CD14-positive monocyte (primary cell): ENCODE measurements at regions not wholly inside any gene's neighbourhood (a gene's known extent, or its start where the extent isn't known, plus 50 kb on each side); places are given as distances from the start of the nearest gene placed in this dataset.

Experiments used
- DNase-seq, 3 donors: peaks; one replicate each; pipeline ENCODE4 v3.0.0-alpha.2; 2011 to 2022
- H2AFZ ChIP-seq: 2 replicates; pipeline ENCODE4 v1.6.0; 2012; ENCODE audit warnings: mild to moderate bottlenecking, low read depth, low read length, inconsistent platforms; ENCODE audit not compliant: insufficient read depth, poor library complexity, severe bottlenecking
- H3K27ac ChIP-seq, 2 donors: 1 replicate in 1 of 2; 2 replicates in 1 of 2; pipeline ENCODE4 v1.5.1; 2012 to 2013; ENCODE audit warnings: low read length in 2 of 2, control low read depth in 1 of 2, inconsistent platforms in 1 of 2, low read depth in 1 of 2, mild to moderate bottlenecking in 1 of 2
- H3K27me3 ChIP-seq, 2 donors: one replicate each; pipeline versions ENCODE4 v1.6.0 to v1.6.1; 2011 to 2013; ENCODE audit warnings: low read length in 2 of 2; ENCODE audit not compliant: control insufficient read depth in 2 of 2, insufficient read depth in 2 of 2
- H3K36me3 ChIP-seq, 2 donors: replicated peaks in 1 of 2; 1 replicate in 1 of 2; 2 replicates in 1 of 2; pipeline versions ENCODE4 v1.5.1 to v1.6.1; 2012 to 2013; ENCODE audit warnings: low read length in 2 of 2, control low read depth in 1 of 2, inconsistent platforms in 1 of 2, mild to moderate bottlenecking in 1 of 2; ENCODE audit not compliant: insufficient read depth in 2 of 2, control insufficient read depth in 1 of 2
- H3K4me1 ChIP-seq, 2 donors: 1 replicate in 1 of 2; 2 replicates in 1 of 2; pipeline versions ENCODE4 v1.5.1 to v1.6.1; 2012 to 2013; ENCODE audit warnings: low read length in 2 of 2, control low read depth in 1 of 2, inconsistent platforms in 1 of 2, mild to moderate bottlenecking in 1 of 2, moderate library complexity in 1 of 2; ENCODE audit not compliant: insufficient read depth in 2 of 2, control insufficient read depth in 1 of 2
- H3K4me2 ChIP-seq: replicated peaks from 2 replicates; pipeline ENCODE3; 2012; ENCODE audit warnings: low read length, moderate library complexity, mild to moderate bottlenecking; ENCODE audit not compliant: poor library complexity, severe bottlenecking; ENCODE audit errors: extremely low read depth
- H3K4me3 ChIP-seq, 3 experiments: fragments of 200-600 bp in 1 of 3; sonication (generic) in 1 of 3; replicated peaks in 1 of 3; 1 replicate in 2 of 3; 2 replicates in 1 of 3; pipeline ENCODE4 v1.5.1; 2011 to 2013; ENCODE audit warnings: low read length in 3 of 3, mild to moderate bottlenecking in 3 of 3, control low read depth in 2 of 3, low read depth in 2 of 3, inconsistent platforms in 1 of 3, moderate library complexity in 1 of 3
- H3K79me2 ChIP-seq: 2 replicates; pipeline ENCODE4 v1.6.0; 2012; ENCODE audit warnings: mild to moderate bottlenecking, control low read depth, inconsistent platforms, low read length, moderate library complexity; ENCODE audit not compliant: insufficient read depth
- H3K9ac ChIP-seq: 2 replicates; pipeline ENCODE4 v1.6.0; 2017; ENCODE audit warnings: low read length, mild to moderate bottlenecking; ENCODE audit not compliant: insufficient read depth, poor library complexity, severe bottlenecking
- H3K9me3 ChIP-seq, 2 donors: replicated peaks in 1 of 2; 1 replicate in 1 of 2; 2 replicates in 1 of 2; pipeline versions ENCODE4 v1.5.1 to v1.6.1; 2012 to 2013; ENCODE audit warnings: low read length in 2 of 2, control low read depth in 1 of 2; ENCODE audit not compliant: control insufficient read depth in 1 of 2, insufficient read depth in 1 of 2
- H4K20me1 ChIP-seq: 2 replicates; pipeline ENCODE4 v1.6.0; 2012; ENCODE audit warnings: mild to moderate bottlenecking, low read length, control low read depth, moderate library complexity; ENCODE audit not compliant: insufficient read depth
- H3K27ac Mint-ChIP-seq, 7 donors: one replicate each; pipeline ENCODE4 v1.8.0; 2020; ENCODE audit warnings: mild to moderate bottlenecking in 7 of 7, mixed read lengths in 7 of 7, moderate library complexity in 6 of 7, inconsistent platforms in 2 of 7
- H3K27me3 Mint-ChIP-seq, 3 donors: one replicate each; pipeline ENCODE4 v1.8.0; 2021 to 2022; ENCODE audit warnings: low read depth in 3 of 3, mild to moderate bottlenecking in 3 of 3, mixed read lengths in 3 of 3, moderate library complexity in 3 of 3, inconsistent platforms in 1 of 3
- H3K36me3 Mint-ChIP-seq, 2 donors: one replicate each; pipeline ENCODE4 v1.8.0; 2020; ENCODE audit warnings: mixed read lengths in 2 of 2, inconsistent platforms in 1 of 2, mild to moderate bottlenecking in 1 of 2
- H3K4me1 Mint-ChIP-seq: one replicate; pipeline ENCODE4 v1.8.0; 2020; ENCODE audit warnings: mild to moderate bottlenecking, mixed read lengths
- H3K4me3 Mint-ChIP-seq, 2 donors: one replicate each; pipeline ENCODE4 v1.8.0; 2020; ENCODE audit warnings: mild to moderate bottlenecking in 2 of 2, mixed read lengths in 2 of 2, moderate library complexity in 1 of 2
- H3K9me3 Mint-ChIP-seq, 7 donors: one replicate each; pipeline ENCODE4 v1.8.0; 2020 to 2022; ENCODE audit warnings: mixed read lengths in 7 of 7, mild to moderate bottlenecking in 6 of 7, moderate library complexity in 6 of 7, inconsistent platforms in 2 of 7
- WGBS: methylation state at CpG from one replicate; pipeline ENCODE4 v1.1.5; 2013; ENCODE audit warnings: missing lambda C conversion rate; ENCODE audit not compliant: insufficient coverage; 5-methylcytosine and 5-hydroxymethylcytosine counted together
- intact Hi-C, 2 donors: fragments of 100-400 bp; cut with micrococcal nuclease; formaldehyde crosslinking; loops; one replicate each; pipeline versions ENCODE4 v1.15.0 to v1.15.1; 2023
- TF ChIP-seq, protein P1 (sequence below): fragments of 200-600 bp; IDR thresholded peaks from one replicate; pipeline ENCODE4 v1.8.0; 2022; ENCODE audit warnings: antibody characterized with exemption, mild to moderate bottlenecking

DNA sequence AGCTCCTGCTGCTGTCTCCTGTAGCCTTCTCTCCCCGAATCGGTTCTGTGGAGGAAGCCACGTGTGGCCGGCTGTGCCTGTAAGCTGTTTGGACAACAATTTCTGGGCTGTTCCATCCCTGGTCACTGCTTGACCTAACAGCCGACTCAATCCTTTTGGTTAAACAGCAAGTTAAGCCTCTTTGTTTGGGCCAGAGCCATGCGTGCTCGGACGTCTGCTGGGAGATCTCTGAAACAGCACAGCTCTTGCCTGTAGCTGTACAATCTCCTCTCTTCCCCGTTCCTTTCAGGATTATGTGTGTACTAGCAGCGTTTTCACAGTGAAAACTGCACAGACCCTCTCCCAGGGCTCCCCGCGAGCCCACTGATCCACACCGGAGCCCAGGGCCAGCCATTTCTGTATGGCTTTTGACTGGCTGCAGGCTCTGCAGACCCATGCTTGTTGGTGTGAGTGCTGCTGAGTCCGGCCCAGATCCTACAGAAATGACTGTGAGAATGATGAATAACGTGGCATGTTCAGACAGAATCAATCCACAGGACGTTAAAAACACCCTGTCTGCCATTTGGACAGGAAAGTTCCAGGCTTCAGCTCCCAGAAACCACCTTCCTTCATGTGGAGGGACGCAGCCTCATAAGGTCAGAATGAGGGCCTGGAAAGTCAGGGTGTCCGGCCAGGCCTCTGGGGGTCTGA, 428.6 kb upstream of the ADARB2 start:
- no peaks in the 10 kb centered on the region for H3K36me3 ChIP-seq
- no peak for DNase-seq
- intact Hi-C loops = no loop called here
- Mint-ChIP-seq H3K27ac (no peak overlapping the region), H3K4me3 (no peak overlapping the region), H3K4me1 (no peaks in the 10 kb centered on the region), H3K9me3 (peaks cover 2 to 20% (median 6%) of the 10 kb centered on the region in 7 donors), H3K36me3 (no peaks in the 10 kb centered on the region), H3K27me3 (peaks cover 0 to 3% (median 1%) of the 10 kb centered on the region in 3 donors)
- H2AFZ ChIP-seq = no peak overlapping the region
- no peaks in the 10 kb centered on the region for H3K79me2 ChIP-seq
- TF ChIP-seq, protein P1, sequence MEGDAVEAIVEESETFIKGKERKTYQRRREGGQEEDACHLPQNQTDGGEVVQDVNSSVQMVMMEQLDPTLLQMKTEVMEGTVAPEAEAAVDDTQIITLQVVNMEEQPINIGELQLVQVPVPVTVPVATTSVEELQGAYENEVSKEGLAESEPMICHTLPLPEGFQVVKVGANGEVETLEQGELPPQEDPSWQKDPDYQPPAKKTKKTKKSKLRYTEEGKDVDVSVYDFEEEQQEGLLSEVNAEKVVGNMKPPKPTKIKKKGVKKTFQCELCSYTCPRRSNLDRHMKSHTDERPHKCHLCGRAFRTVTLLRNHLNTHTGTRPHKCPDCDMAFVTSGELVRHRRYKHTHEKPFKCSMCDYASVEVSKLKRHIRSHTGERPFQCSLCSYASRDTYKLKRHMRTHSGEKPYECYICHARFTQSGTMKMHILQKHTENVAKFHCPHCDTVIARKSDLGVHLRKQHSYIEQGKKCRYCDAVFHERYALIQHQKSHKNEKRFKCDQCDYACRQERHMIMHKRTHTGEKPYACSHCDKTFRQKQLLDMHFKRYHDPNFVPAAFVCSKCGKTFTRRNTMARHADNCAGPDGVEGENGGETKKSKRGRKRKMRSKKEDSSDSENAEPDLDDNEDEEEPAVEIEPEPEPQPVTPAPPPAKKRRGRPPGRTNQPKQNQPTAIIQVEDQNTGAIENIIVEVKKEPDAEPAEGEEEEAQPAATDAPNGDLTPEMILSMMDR = no peak
- H3K27ac ChIP-seq = no peak overlapping the region
- H3K4me1 ChIP-seq = no peaks in the 10 kb centered on the region
- 94% methylated on average over 14 of the region's 18 CpGs for WGBS
- H4K20me1 ChIP-seq = no peaks in the 10 kb centered on the region
- H3K9me3 ChIP-seq = peaks cover 0 to 7% of the 10 kb centered on the region in 2 donors
- no peaks in the 10 kb centered on the region for H3K27me3 ChIP-seq
- no peak overlapping the region for H3K9ac ChIP-seq
- H3K4me2 ChIP-seq = no peak overlapping the region
- H3K4me3 ChIP-seq = no peak overlapping the region

DNA sequence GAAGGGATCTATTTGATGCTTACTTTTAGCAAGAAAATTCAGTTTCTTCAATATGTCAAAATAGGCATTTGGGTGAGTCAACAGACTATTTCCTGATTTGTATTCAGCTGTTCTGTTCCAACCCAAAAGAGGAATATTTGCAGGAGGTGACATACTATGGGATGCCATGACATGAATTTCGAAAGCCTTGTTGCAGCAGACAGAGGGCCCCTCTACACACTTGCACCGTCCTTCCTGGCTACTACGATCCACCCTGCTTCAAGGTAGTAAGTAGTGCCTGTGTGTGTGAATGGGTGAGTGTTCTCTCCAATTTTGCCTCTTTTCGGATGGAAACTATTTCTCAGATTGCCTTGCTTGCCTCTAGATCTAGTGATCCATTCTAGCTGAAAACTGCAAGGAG, 413.0 kb upstream of the ADARB2 start:
- Histone ChIP-seq H3K4me3 (no peak overlapping the region), H4K20me1 (no peaks in the 10 kb centered on the region), H3K79me2 (no peaks in the 10 kb centered on the region), H3K36me3 (no peaks in the 10 kb centered on the region), H3K9me3 (peaks cover 0 to 7% of the 10 kb centered on the region in 2 donors), H2AFZ (no peak overlapping the region), H3K9ac (no peak overlapping the region), H3K4me2 (no peak overlapping the region), H3K27ac (no peak overlapping the region), H3K27me3 (no peaks in the 10 kb centered on the region), H3K4me1 (no peaks in the 10 kb centered on the region)
- Mint-ChIP-seq H3K4me1 (no peaks in the 10 kb centered on the region), H3K36me3 (no peaks in the 10 kb centered on the region), H3K27ac (no peak overlapping the region), H3K27me3 (peaks cover 2 to 7% (median 3%) of the 10 kb centered on the region in 3 donors), H3K4me3 (no peak overlapping the region), H3K9me3 (peaks cover 0 to 13% (median 2%) of the 10 kb centered on the region in 7 donors)
- intact Hi-C loops = no loop called here
- no peak for DNase-seq
- TF ChIP-seq, protein P1 = no peak
- 83% methylated on average over 2 of the region's 4 CpGs for WGBS
